ENCODE measurements at regions not wholly inside any gene's neighbourhood (a gene's known extent, or its start where the extent isn't known, plus 50 kb on each side); places are given as distances from the start of the nearest gene placed in this dataset.

DNA sequence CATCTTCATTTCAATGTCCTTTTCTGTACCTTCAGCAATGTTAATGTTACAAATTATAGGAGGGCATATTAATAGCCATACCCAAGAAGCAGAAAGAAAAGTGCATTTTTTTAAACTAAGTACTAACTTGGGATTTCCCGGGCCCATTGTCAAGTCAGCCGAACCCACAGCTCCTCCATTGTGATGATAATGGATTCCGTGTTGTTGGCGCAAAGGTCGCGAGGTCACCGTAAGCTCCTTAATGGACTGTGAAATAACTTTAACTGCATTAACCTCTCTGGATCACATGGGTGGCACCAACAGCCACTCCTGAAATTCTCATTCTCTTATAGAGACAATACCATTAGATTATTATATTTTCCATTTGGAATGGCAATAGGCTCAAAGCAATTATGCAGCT is 250.6 kb upstream of the RRP15 start:
- TF ChIP-seq, protein P1, sequence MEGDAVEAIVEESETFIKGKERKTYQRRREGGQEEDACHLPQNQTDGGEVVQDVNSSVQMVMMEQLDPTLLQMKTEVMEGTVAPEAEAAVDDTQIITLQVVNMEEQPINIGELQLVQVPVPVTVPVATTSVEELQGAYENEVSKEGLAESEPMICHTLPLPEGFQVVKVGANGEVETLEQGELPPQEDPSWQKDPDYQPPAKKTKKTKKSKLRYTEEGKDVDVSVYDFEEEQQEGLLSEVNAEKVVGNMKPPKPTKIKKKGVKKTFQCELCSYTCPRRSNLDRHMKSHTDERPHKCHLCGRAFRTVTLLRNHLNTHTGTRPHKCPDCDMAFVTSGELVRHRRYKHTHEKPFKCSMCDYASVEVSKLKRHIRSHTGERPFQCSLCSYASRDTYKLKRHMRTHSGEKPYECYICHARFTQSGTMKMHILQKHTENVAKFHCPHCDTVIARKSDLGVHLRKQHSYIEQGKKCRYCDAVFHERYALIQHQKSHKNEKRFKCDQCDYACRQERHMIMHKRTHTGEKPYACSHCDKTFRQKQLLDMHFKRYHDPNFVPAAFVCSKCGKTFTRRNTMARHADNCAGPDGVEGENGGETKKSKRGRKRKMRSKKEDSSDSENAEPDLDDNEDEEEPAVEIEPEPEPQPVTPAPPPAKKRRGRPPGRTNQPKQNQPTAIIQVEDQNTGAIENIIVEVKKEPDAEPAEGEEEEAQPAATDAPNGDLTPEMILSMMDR (IDR thresholded peaks at IDR 0.05; ENCODE audit: borderline replicate concordance, extremely low read depth, low read length, poor library complexity, severe bottlenecking) = no peak
- no peak for TF ChIP-seq EZH2 (IDR thresholded peaks at IDR 0.05; ENCODE audit: borderline replicate concordance, low read depth, low read length, severe bottlenecking)

All from DND-41 (cell line).